ENCODE measurements at regions not wholly inside any gene's neighbourhood (a gene's known extent, or its start where the extent isn't known, plus 50 kb on each side); places are given as distances from the start of the nearest gene placed in this dataset.

GRCh38 chr14:27085500-27085899, 487.7 kb upstream of the NOVA1 start:
- Mint-ChIP-seq H3K36me3 (ENCODE audit: unreplicated experiment) (no peaks in the 10 kb centered on the region), H3K4me1 (ENCODE audit: unreplicated experiment) (no peaks in the 10 kb centered on the region), H3K27me3 (ENCODE audit: unreplicated experiment) (peaks cover 4% of the 10 kb centered on the region), H3K27ac (ENCODE audit: unreplicated experiment) (no peak overlapping the region), H3K4me3 (ENCODE audit: unreplicated experiment) (no peak overlapping the region), H3K9me3 (ENCODE audit: unreplicated experiment) (peaks cover 4% of the 10 kb centered on the region)
- no peak for TF ChIP-seq CTCF (IDR thresholded peaks at IDR 0.05)
- no peak for DNase-seq (ENCODE audit: extremely low spot score, unreplicated experiment)

GRCh38 chr14:27090716-27091115, 492.9 kb upstream of the NOVA1 start:
- no peak for TF ChIP-seq CTCF (IDR thresholded peaks at IDR 0.05)
- H3K27me3 Mint-ChIP-seq (ENCODE audit: unreplicated experiment): peaks cover 4% of the 10 kb centered on the region
- no peak overlapping the region for H3K27ac Mint-ChIP-seq (ENCODE audit: unreplicated experiment)
- no peaks in the 10 kb centered on the region for H3K36me3 Mint-ChIP-seq (ENCODE audit: unreplicated experiment)
- no peak overlapping the region for H3K4me3 Mint-ChIP-seq (ENCODE audit: unreplicated experiment)
- H3K9me3 Mint-ChIP-seq (ENCODE audit: unreplicated experiment): no peaks in the 10 kb centered on the region
- no peaks in the 10 kb centered on the region for H3K4me1 Mint-ChIP-seq (ENCODE audit: unreplicated experiment)
- DNase-seq (ENCODE audit: extremely low spot score, unreplicated experiment): no peak

- no peak for DNase-seq (ENCODE audit: extremely low spot score, unreplicated experiment)
- H3K27ac Mint-ChIP-seq (ENCODE audit: unreplicated experiment): no peak overlapping the region
- peaks cover 4% of the 10 kb centered on the region for H3K27me3 Mint-ChIP-seq (ENCODE audit: unreplicated experiment)
- no peaks in the 10 kb centered on the region for H3K36me3 Mint-ChIP-seq (ENCODE audit: unreplicated experiment)
- TF ChIP-seq CTCF (IDR thresholded peaks at IDR 0.05): no peak
- H3K4me3 Mint-ChIP-seq (ENCODE audit: unreplicated experiment): no peak overlapping the region
- H3K4me1 Mint-ChIP-seq (ENCODE audit: unreplicated experiment): no peaks in the 10 kb centered on the region
- H3K9me3 Mint-ChIP-seq (ENCODE audit: unreplicated experiment): no peaks in the 10 kb centered on the region
Observed at GRCh38 chr14:27091973-27092372, 494.1 kb upstream of the NOVA1 start.

- TF ChIP-seq CTCF (IDR thresholded peaks at IDR 0.05): no peak
- no peak for DNase-seq (ENCODE audit: extremely low spot score, unreplicated experiment)
- no peaks in the 10 kb centered on the region for H3K4me1 Mint-ChIP-seq (ENCODE audit: unreplicated experiment)
- no peaks in the 10 kb centered on the region for H3K27me3 Mint-ChIP-seq (ENCODE audit: unreplicated experiment)
- H3K9me3 Mint-ChIP-seq (ENCODE audit: unreplicated experiment): peaks cover 13% of the 10 kb centered on the region
- no peak overlapping the region for H3K4me3 Mint-ChIP-seq (ENCODE audit: unreplicated experiment)
- H3K27ac Mint-ChIP-seq (ENCODE audit: unreplicated experiment): no peak overlapping the region
- no peaks in the 10 kb centered on the region for H3K36me3 Mint-ChIP-seq (ENCODE audit: unreplicated experiment)
Observed at GRCh38 chr14:27096091-27096490, 498.3 kb upstream of the NOVA1 start.

- no peak for DNase-seq (ENCODE audit: extremely low spot score, unreplicated experiment)
- Mint-ChIP-seq H3K9me3 (ENCODE audit: unreplicated experiment) (peaks cover 20% of the 10 kb centered on the region), H3K36me3 (ENCODE audit: unreplicated experiment) (no peaks in the 10 kb centered on the region), H3K27ac (ENCODE audit: unreplicated experiment) (no peak overlapping the region), H3K4me1 (ENCODE audit: unreplicated experiment) (no peaks in the 10 kb centered on the region), H3K27me3 (ENCODE audit: unreplicated experiment) (no peaks in the 10 kb centered on the region), H3K4me3 (ENCODE audit: unreplicated experiment) (no peak overlapping the region)
- no peak for TF ChIP-seq CTCF (IDR thresholded peaks at IDR 0.05)
Observed at GRCh38 chr14:27098451-27098850, 500.6 kb upstream of the NOVA1 start.

Data from osteocyte (in vitro differentiated cells).